RWPE2 (cell line): ENCODE measurements at regions not wholly inside any gene's neighbourhood (a gene's known extent, or its start where the extent isn't known, plus 50 kb on each side); places are given as distances from the start of the nearest gene placed in this dataset.
"Not testable (repeated sequence)": the region's sequence is repeated elsewhere in the genome, so short reads cannot be mapped to it uniquely, and the experiment has no call there.

Experiments
- ATAC-seq: fragments of 200-7000 bp; cut with Tn5 transposase; 3 replicates; pipeline ENCODE4 v1.9.1; 2021; ENCODE audit warnings: low read depth
- DNase-seq: peaks from one replicate; pipeline ENCODE4 v3.0.0-alpha.2; 2020; ENCODE audit warnings: low spot score
- H3K27ac ChIP-seq: fragments of 450-650 bp; 2 replicates; pipeline ENCODE4 v1.5.1; 2017; ENCODE audit warnings: mild to moderate bottlenecking; ENCODE audit not compliant: poor library complexity, severe bottlenecking
- H3K27me3 ChIP-seq: fragments of 250-450 bp; sonication (Bioruptor Pico); 2 replicates; pipeline ENCODE4 v1.5.1; 2021; ENCODE audit warnings: mild to moderate bottlenecking, moderate library complexity; ENCODE audit not compliant: insufficient read depth, poor library complexity, severe bottlenecking
- H3K36me3 ChIP-seq: fragments of 250-450 bp; sonication (Bioruptor Pico); 2 replicates; pipeline ENCODE4 v1.5.1; 2020; ENCODE audit warnings: low read depth, mild to moderate bottlenecking, moderate library complexity
- H3K4me1 ChIP-seq: fragments of 250-450 bp; sonication (Bioruptor Pico); 2 replicates; pipeline ENCODE4 v1.5.1; 2021; ENCODE audit warnings: mild to moderate bottlenecking, moderate library complexity; ENCODE audit not compliant: insufficient read depth, poor library complexity, severe bottlenecking
- H3K4me3 ChIP-seq: fragments of 250-450 bp; sonication (Bioruptor Pico); 2 replicates; pipeline ENCODE4 v1.5.1; 2021; ENCODE audit warnings: mild to moderate bottlenecking, moderate library complexity; ENCODE audit not compliant: severe bottlenecking
- H3K9me3 ChIP-seq: fragments of 250-450 bp; sonication (Bioruptor Pico); 2 replicates; pipeline ENCODE4 v1.5.1; 2021; ENCODE audit warnings: mild to moderate bottlenecking, moderate library complexity; ENCODE audit not compliant: severe bottlenecking
- TF ChIP-seq, protein P1 (sequence below): fragments of 450-650 bp; IDR thresholded peaks from one replicate; pipeline ENCODE4 v1.5.1; 2017; ENCODE audit warnings: mild to moderate bottlenecking, moderate library complexity; ENCODE audit not compliant: poor library complexity, severe bottlenecking

DNA sequence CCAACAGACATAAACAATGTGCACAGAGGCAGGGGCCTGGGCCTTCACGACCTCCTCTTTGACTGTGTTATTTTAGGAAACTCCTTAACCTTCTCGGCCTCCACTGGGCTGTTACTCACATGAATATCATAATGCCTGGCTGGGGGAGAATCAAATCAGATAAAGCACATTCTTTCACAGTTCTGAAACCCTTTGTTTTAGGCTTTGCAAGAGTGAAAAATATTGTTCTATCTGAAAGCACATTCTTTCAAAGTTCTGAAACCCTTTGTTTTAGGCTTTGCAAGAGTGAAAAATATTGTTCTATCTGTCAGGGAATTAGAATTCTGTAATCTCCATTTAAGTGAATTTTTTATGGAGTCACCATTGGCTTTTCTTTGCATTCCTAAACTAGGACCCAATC lies 50.7 kb upstream of the SYNDIG1 start:
- Histone ChIP-seq H3K27me3 (no peaks in the 10 kb centered on the region), H3K9me3 (no peaks in the 10 kb centered on the region), H3K4me3 (no peak overlapping the region), H3K4me1 (no peaks in the 10 kb centered on the region), H3K27ac (no peak overlapping the region), H3K36me3 (no peaks in the 10 kb centered on the region)
- TF ChIP-seq, protein P1, sequence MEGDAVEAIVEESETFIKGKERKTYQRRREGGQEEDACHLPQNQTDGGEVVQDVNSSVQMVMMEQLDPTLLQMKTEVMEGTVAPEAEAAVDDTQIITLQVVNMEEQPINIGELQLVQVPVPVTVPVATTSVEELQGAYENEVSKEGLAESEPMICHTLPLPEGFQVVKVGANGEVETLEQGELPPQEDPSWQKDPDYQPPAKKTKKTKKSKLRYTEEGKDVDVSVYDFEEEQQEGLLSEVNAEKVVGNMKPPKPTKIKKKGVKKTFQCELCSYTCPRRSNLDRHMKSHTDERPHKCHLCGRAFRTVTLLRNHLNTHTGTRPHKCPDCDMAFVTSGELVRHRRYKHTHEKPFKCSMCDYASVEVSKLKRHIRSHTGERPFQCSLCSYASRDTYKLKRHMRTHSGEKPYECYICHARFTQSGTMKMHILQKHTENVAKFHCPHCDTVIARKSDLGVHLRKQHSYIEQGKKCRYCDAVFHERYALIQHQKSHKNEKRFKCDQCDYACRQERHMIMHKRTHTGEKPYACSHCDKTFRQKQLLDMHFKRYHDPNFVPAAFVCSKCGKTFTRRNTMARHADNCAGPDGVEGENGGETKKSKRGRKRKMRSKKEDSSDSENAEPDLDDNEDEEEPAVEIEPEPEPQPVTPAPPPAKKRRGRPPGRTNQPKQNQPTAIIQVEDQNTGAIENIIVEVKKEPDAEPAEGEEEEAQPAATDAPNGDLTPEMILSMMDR, result no peak
- DNase-seq, result no peak
- ATAC-seq, result no peak

DNA sequence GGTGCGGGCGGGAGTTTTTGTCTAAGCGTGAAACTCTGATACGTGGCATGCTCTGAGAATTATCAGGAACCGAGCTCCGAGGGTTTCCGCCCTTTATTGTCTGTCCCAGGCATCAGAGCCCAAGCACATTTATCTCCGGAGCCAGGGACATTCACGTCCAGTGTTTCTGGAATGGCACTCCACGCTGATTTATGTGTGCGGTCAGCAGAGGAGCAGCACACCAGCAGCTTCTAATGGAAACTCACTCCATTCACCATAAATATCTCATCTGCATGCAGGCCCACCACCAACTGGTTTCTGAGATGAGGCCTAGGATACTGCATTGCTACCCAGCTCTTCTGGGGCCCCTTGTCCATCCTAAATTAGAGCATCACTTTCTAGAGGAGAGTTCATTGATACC lies 51.9 kb upstream of the SYNDIG1 start:
- no peaks in the 10 kb centered on the region for H3K27me3 ChIP-seq
- no peaks in the 10 kb centered on the region for H3K4me1 ChIP-seq
- H3K4me3 ChIP-seq, result no peak overlapping the region
- TF ChIP-seq, protein P1, result no peak
- no peaks in the 10 kb centered on the region for H3K36me3 ChIP-seq
- H3K27ac ChIP-seq, result no peak overlapping the region
- no peak for ATAC-seq
- no peak for DNase-seq
- no peaks in the 10 kb centered on the region for H3K9me3 ChIP-seq

DNA sequence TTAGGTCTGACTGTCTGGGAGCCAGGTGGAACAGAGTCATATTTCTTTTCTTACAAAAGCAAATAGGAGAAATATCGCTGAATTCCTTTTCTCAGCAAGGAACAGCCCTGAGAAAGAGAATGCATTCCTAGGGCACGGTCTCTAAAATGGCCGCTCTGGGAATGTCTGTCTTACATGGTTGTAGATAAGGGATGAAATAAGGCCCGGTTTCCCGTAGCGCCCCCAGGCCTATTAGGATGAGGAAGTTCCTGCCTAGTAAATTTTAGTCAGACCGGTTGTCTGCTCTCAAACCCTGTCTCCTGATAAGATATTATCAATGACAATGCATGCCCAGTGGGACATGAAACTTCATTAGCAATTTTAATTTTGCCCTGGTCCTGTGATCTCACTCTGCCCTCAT lies 54.0 kb upstream of the SYNDIG1 start:
- not testable (repeated sequence) for H3K4me3 ChIP-seq, ATAC-seq, H3K27ac ChIP-seq, DNase-seq, H3K9me3 ChIP-seq, H3K27me3 ChIP-seq, H3K4me1 ChIP-seq, H3K36me3 ChIP-seq

DNA sequence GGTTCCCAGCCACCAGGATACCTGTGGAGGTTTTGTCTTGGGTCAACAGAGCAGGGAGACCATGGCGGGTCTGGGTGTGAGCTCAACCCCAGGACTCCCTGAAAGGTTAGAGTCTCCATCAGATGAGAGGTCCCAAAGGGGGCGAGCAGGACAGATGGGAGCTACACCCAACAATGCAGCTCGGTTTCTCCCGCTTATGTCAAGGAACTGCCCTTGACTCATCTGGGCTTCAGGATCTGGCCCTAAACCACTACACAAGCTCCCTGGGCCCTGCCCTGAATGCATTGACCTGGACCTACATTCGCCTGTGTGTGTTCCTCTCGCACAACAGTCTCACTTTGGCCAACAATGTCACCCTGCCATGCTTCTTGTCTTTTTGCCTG lies 57.6 kb upstream of the SYNDIG1 start:
- ATAC-seq (no peak), DNase-seq (no peak)
- no peak overlapping the region for H3K4me3 ChIP-seq
- no peaks in the 10 kb centered on the region for H3K4me1 ChIP-seq
- H3K36me3 ChIP-seq, result no peaks in the 10 kb centered on the region
- TF ChIP-seq, protein P1, result no peak
- H3K9me3 ChIP-seq, result no peaks in the 10 kb centered on the region
- no peaks in the 10 kb centered on the region for H3K27me3 ChIP-seq
- no peak overlapping the region for H3K27ac ChIP-seq

DNA sequence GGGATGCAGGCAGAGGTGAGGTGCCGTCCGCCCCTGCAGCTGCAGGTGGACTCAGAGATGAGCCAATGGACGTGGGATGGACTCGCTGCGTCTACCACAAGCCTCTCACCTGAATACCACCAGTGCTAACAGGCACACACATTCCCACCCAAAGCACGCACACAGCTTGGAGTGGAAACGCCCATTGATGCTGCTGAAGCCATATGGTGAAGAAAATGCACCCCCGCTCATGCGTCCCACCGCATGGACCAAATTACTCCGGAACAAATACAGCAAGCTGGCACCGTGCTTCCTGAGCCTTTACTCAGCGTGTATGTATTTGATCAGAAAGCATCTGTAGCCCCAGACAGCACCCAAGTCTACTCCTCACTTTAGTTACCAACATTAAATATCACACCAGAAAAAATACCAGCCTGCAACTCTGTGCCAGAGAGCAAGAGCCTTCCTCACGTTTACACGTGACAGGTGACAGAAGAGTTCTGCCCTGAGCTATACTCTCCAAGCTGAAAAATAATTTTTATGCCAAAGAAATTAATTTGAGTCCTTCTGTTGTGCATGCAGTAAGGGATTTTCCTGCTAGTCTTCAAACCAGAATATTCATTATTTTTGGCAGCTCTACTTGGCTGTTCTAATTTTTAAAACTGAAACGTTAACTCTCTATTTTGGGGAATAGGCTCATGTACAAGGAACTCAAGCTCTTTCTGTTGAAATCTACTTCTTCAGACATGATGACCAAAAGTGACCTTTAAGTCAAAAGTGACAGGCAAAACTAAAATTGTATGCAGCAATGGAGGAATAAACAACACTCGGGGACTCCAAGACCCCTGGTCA lies 58.2 kb upstream of the SYNDIG1 start:
- H3K4me1 ChIP-seq, result no peaks in the 10 kb centered on the region
- TF ChIP-seq, protein P1, result no peak
- no peak overlapping the region for H3K27ac ChIP-seq
- no peak overlapping the region for H3K4me3 ChIP-seq
- ATAC-seq (no peak), DNase-seq (no peak)
- no peaks in the 10 kb centered on the region for H3K9me3 ChIP-seq
- H3K36me3 ChIP-seq, result no peaks in the 10 kb centered on the region
- no peaks in the 10 kb centered on the region for H3K27me3 ChIP-seq
